ENCODE measurements at regions not wholly inside any gene's neighbourhood (a gene's known extent, or its start where the extent isn't known, plus 50 kb on each side); places are given as distances from the start of the nearest gene placed in this dataset.

DNA sequence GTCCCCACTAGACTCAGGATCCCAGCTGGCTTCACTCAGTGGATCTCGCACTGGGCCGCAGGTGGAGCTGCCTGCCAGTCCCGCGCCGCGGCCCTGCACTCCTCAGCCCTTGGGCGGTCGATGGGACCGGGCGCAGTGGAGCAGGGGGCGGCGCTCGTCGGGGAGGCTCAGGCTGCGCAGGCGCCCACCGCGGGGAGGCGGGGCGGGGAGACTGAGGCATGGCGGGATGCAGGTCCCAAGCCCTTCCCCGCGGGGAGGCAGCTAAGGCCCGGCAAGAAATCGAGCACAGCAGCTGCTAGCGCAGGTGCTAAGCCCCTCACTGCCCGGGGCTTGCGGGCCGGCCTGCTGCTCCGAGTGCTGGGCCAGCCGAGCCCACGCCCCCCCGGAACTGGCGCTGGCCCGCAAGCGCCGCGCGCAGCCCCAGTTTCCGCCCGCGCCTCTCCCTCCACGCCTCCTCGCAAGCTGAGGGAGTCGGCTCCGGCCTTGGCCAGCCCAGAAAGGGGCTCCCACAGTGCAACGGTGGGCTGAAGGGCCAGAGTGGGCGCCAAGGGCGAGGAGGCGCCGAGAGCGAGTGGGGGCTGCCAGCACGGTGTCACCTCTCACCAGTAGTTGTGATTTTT, 1038.0 kb downstream of the PCDH19 start:
- H2AFZ ChIP-seq (ENCODE audit: low read depth, low read length), result no peak overlapping the region
- H4K20me1 ChIP-seq (ENCODE audit: insufficient read depth, low read length), result no peaks in the 10 kb centered on the region
- no peak overlapping the region for H3K27ac ChIP-seq (ENCODE audit: low read length)
- TF ChIP-seq, protein P1, sequence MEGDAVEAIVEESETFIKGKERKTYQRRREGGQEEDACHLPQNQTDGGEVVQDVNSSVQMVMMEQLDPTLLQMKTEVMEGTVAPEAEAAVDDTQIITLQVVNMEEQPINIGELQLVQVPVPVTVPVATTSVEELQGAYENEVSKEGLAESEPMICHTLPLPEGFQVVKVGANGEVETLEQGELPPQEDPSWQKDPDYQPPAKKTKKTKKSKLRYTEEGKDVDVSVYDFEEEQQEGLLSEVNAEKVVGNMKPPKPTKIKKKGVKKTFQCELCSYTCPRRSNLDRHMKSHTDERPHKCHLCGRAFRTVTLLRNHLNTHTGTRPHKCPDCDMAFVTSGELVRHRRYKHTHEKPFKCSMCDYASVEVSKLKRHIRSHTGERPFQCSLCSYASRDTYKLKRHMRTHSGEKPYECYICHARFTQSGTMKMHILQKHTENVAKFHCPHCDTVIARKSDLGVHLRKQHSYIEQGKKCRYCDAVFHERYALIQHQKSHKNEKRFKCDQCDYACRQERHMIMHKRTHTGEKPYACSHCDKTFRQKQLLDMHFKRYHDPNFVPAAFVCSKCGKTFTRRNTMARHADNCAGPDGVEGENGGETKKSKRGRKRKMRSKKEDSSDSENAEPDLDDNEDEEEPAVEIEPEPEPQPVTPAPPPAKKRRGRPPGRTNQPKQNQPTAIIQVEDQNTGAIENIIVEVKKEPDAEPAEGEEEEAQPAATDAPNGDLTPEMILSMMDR (IDR thresholded peaks at IDR 0.05; ENCODE audit: low read depth, low read length), result no peak
- TF ChIP-seq EZH2phosphoT487 (IDR thresholded peaks at IDR 0.05; ENCODE audit: low read depth), result no peak
- no peak overlapping the region for H3K4me2 ChIP-seq (ENCODE audit: low read length)
- no peaks in the 10 kb centered on the region for H3K9me3 ChIP-seq (ENCODE audit: insufficient read depth, low read length)
- H3K27me3 ChIP-seq (ENCODE audit: low read depth, low read length), result no peaks in the 10 kb centered on the region
- no peaks in the 10 kb centered on the region for H3K36me3 ChIP-seq (replicated peaks; ENCODE audit: low read depth, low read length)
- no peak overlapping the region for H3K4me3 ChIP-seq (ENCODE audit: low read length)
- no peak overlapping the region for H3K9ac ChIP-seq (ENCODE audit: low read length)
- no peaks in the 10 kb centered on the region for H3K79me2 ChIP-seq (ENCODE audit: low read length)
- no peaks in the 10 kb centered on the region for H3K4me1 ChIP-seq (ENCODE audit: low read length)

DNA sequence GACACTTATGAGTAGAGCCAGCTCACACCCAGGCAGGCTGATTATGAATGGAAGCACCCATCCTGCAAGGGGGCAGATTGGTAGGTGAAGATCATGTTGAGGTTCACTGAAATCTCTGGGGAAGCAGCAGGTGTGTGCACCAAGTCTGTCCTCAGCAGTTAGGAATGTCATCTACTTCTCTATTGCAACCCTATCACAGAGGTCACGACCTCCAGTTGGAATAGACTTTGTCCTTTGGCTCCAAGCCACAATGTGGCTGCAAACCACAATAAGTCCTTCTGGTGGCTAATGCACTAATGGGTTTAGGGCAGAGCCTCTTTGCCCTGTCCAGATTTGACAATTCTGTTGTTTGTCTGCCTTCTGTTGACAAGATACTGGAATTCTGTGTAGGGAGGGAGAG, 1056.7 kb downstream of the PCDH19 start:
- H3K4me3 ChIP-seq (ENCODE audit: low read length), result no peak overlapping the region
- no peaks in the 10 kb centered on the region for H3K36me3 ChIP-seq (replicated peaks; ENCODE audit: low read depth, low read length)
- H3K27ac ChIP-seq (ENCODE audit: low read length), result no peak overlapping the region
- H3K27me3 ChIP-seq (ENCODE audit: low read depth, low read length), result no peaks in the 10 kb centered on the region
- no peaks in the 10 kb centered on the region for H3K4me1 ChIP-seq (ENCODE audit: low read length)
- TF ChIP-seq, protein P1 (IDR thresholded peaks at IDR 0.05; ENCODE audit: low read depth, low read length), result no peak
- no peak for TF ChIP-seq EZH2phosphoT487 (IDR thresholded peaks at IDR 0.05; ENCODE audit: low read depth)
- no peaks in the 10 kb centered on the region for H4K20me1 ChIP-seq (ENCODE audit: insufficient read depth, low read length)
- no peak overlapping the region for H2AFZ ChIP-seq (ENCODE audit: low read depth, low read length)
- no peaks in the 10 kb centered on the region for H3K79me2 ChIP-seq (ENCODE audit: low read length)
- H3K9me3 ChIP-seq (ENCODE audit: insufficient read depth, low read length), result no peaks in the 10 kb centered on the region
- no peak overlapping the region for H3K4me2 ChIP-seq (ENCODE audit: low read length)
- H3K9ac ChIP-seq (ENCODE audit: low read length), result no peak overlapping the region

DNA sequence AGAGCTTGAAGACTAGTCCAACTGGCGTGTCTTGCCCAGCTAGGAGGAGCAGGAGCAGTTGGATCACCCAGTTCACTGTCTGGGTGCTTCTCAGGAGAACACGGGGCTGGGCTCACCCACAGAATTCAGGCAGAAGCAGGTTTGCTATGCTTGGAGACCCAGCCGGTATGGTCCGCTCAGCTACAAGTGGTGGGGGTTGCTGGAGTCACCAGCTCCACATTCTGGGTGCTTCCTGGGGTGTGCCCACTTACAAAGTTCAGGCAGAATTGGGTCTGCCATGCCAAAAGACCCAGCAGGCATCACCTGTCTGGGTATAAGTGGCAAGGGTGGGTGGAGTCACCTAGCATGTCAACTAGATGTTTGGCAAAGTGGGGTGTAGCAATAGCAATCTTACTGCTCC, 1061.8 kb downstream of the PCDH19 start:
- H3K27ac ChIP-seq (ENCODE audit: low read length), result no peak overlapping the region
- TF ChIP-seq, protein P1 (IDR thresholded peaks at IDR 0.05; ENCODE audit: low read depth, low read length), result no peak
- no peak overlapping the region for H3K4me3 ChIP-seq (ENCODE audit: low read length)
- H3K9me3 ChIP-seq (ENCODE audit: insufficient read depth, low read length), result no peaks in the 10 kb centered on the region
- H3K4me2 ChIP-seq (ENCODE audit: low read length), result no peak overlapping the region
- no peak overlapping the region for H2AFZ ChIP-seq (ENCODE audit: low read depth, low read length)
- H3K27me3 ChIP-seq (ENCODE audit: low read depth, low read length), result no peaks in the 10 kb centered on the region
- H3K9ac ChIP-seq (ENCODE audit: low read length), result no peak overlapping the region
- no peaks in the 10 kb centered on the region for H3K4me1 ChIP-seq (ENCODE audit: low read length)
- no peaks in the 10 kb centered on the region for H4K20me1 ChIP-seq (ENCODE audit: insufficient read depth, low read length)
- no peaks in the 10 kb centered on the region for H3K79me2 ChIP-seq (ENCODE audit: low read length)
- H3K36me3 ChIP-seq (replicated peaks; ENCODE audit: low read depth, low read length), result no peaks in the 10 kb centered on the region

DNA sequence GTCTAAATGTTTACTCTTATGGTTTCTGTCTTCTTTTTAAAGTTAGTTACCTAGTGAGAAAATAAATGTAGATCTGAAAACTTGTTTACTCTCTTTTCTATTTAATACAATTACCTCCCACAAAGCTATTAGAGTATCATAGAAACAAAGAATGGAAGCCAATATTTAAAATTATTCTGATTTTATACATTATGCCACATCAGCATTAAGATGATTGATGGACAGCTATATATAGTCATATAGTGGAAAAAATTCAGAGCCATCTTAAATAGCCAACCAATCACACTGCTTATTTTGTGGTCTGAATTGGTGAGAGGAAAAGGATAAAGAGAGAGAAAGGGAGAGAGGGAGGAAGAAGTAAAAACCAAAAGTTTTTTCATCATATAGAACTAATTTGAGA, 1101.8 kb downstream of the PCDH19 start:
- Histone ChIP-seq H3K9me3 (ENCODE audit: insufficient read depth, low read length) (no peaks in the 10 kb centered on the region), H3K4me1 (ENCODE audit: low read length) (no peaks in the 10 kb centered on the region), H3K4me2 (ENCODE audit: low read length) (no peak overlapping the region), H3K9ac (ENCODE audit: low read length) (no peak overlapping the region), H3K4me3 (ENCODE audit: low read length) (no peak overlapping the region), H3K36me3 (replicated peaks; ENCODE audit: low read depth, low read length) (no peaks in the 10 kb centered on the region), H3K79me2 (ENCODE audit: low read length) (no peaks in the 10 kb centered on the region), H3K27me3 (ENCODE audit: low read depth, low read length) (no peaks in the 10 kb centered on the region), H4K20me1 (ENCODE audit: insufficient read depth, low read length) (no peaks in the 10 kb centered on the region), H3K27ac (ENCODE audit: low read length) (no peak overlapping the region), H2AFZ (ENCODE audit: low read depth, low read length) (no peak overlapping the region)
- TF ChIP-seq, protein P1 (IDR thresholded peaks at IDR 0.05; ENCODE audit: low read depth, low read length), result no peak
- TF ChIP-seq EZH2phosphoT487 (IDR thresholded peaks at IDR 0.05; ENCODE audit: low read depth), result no peak

Data from OCI-LY3 (cell line).